ENCODE measurements at regions not wholly inside any gene's neighbourhood (a gene's known extent, or its start where the extent isn't known, plus 50 kb on each side); places are given as distances from the start of the nearest gene placed in this dataset.

- Mint-ChIP-seq H3K4me3 (peak overlapping the region; percentile 65), H3K9me3 (no peaks in the 10 kb centered on the region), H3K4me1 (ENCODE audit: unreplicated experiment) (peaks cover 16% of the 10 kb centered on the region), H3K27ac (no peak overlapping the region), H3K36me3 (no peaks in the 10 kb centered on the region), H3K27me3 (peaks cover 7% of the 10 kb centered on the region)
- TF ChIP-seq, protein P1, sequence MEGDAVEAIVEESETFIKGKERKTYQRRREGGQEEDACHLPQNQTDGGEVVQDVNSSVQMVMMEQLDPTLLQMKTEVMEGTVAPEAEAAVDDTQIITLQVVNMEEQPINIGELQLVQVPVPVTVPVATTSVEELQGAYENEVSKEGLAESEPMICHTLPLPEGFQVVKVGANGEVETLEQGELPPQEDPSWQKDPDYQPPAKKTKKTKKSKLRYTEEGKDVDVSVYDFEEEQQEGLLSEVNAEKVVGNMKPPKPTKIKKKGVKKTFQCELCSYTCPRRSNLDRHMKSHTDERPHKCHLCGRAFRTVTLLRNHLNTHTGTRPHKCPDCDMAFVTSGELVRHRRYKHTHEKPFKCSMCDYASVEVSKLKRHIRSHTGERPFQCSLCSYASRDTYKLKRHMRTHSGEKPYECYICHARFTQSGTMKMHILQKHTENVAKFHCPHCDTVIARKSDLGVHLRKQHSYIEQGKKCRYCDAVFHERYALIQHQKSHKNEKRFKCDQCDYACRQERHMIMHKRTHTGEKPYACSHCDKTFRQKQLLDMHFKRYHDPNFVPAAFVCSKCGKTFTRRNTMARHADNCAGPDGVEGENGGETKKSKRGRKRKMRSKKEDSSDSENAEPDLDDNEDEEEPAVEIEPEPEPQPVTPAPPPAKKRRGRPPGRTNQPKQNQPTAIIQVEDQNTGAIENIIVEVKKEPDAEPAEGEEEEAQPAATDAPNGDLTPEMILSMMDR (conservative IDR thresholded peaks at IDR 0.05): peak; percentile 41
- no peak for DNase-seq (ENCODE audit: extremely low spot score, unreplicated experiment)
Observed at GRCh38 chr14:89013098-89013504, 188.7 kb downstream of the TTC8 start.

- H3K9me3 Mint-ChIP-seq: no peaks in the 10 kb centered on the region
- TF ChIP-seq, protein P1 (conservative IDR thresholded peaks at IDR 0.05): no peak
- no peaks in the 10 kb centered on the region for H3K36me3 Mint-ChIP-seq
- no peak for DNase-seq (ENCODE audit: extremely low spot score, unreplicated experiment)
- no peak overlapping the region for H3K27ac Mint-ChIP-seq
- peaks cover 16% of the 10 kb centered on the region for H3K4me1 Mint-ChIP-seq (ENCODE audit: unreplicated experiment)
- H3K27me3 Mint-ChIP-seq: peaks cover 7% of the 10 kb centered on the region
- H3K4me3 Mint-ChIP-seq: no peak overlapping the region
Observed at GRCh38 chr14:89013698-89014568, 189.5 kb downstream of the TTC8 start.

- H3K4me1 Mint-ChIP-seq (ENCODE audit: unreplicated experiment): peaks cover 16% of the 10 kb centered on the region
- TF ChIP-seq, protein P1 (conservative IDR thresholded peaks at IDR 0.05): no peak
- H3K4me3 Mint-ChIP-seq: no peak overlapping the region
- H3K36me3 Mint-ChIP-seq: no peaks in the 10 kb centered on the region
- no peaks in the 10 kb centered on the region for H3K9me3 Mint-ChIP-seq
- H3K27ac Mint-ChIP-seq: no peak overlapping the region
- peaks cover 7% of the 10 kb centered on the region for H3K27me3 Mint-ChIP-seq
- no peak for DNase-seq (ENCODE audit: extremely low spot score, unreplicated experiment)
Observed at GRCh38 chr14:89014569-89014850, 190.1 kb downstream of the TTC8 start.

DNA sequence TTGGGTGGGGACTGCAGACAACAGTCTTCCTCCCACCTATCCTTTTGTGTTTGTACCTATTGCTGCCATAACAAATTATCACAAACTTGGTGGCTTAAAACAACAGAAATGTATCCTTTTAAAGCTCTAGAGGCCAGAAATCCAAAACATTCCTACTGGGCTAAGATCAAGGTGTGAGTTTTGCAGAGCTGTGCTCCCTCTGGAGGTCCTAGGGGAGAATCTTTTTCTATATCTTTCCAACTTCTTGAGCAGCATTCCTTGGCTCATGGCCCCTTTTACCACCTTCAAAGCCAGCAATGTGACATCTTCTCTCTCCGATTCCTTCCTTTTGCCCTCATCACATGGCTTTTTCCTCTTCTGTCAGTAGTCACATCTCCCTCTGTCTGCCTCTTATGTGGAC lies 190.6 kb downstream of the TTC8 start:
- Mint-ChIP-seq H3K4me1 (ENCODE audit: unreplicated experiment) (peaks cover 16% of the 10 kb centered on the region), H3K4me3 (no peak overlapping the region), H3K27ac (no peak overlapping the region), H3K27me3 (peaks cover 7% of the 10 kb centered on the region), H3K9me3 (no peaks in the 10 kb centered on the region), H3K36me3 (no peaks in the 10 kb centered on the region)
- TF ChIP-seq, protein P1 (conservative IDR thresholded peaks at IDR 0.05): peak; percentile 25
- DNase-seq (ENCODE audit: extremely low spot score, unreplicated experiment): no peak

- H3K27me3 Mint-ChIP-seq: peaks cover 2% of the 10 kb centered on the region
- no peak for DNase-seq (ENCODE audit: extremely low spot score, unreplicated experiment)
- peaks cover 7% of the 10 kb centered on the region for H3K9me3 Mint-ChIP-seq
- peaks cover 10% of the 10 kb centered on the region for H3K4me1 Mint-ChIP-seq (ENCODE audit: unreplicated experiment)
- TF ChIP-seq, protein P1 (conservative IDR thresholded peaks at IDR 0.05): no peak
- H3K4me3 Mint-ChIP-seq: no peak overlapping the region
- H3K27ac Mint-ChIP-seq: no peak overlapping the region
- H3K36me3 Mint-ChIP-seq: no peaks in the 10 kb centered on the region
Observed at GRCh38 chr14:89017417-89017816, 193.0 kb downstream of the TTC8 start.

Measured in type B pancreatic cell (in vitro differentiated cells).